Activated naive CD8-positive, alpha-beta T cell treated with anti-CD3 and anti-CD28 coated beads, Interleukin-2, amount 50 U/mL, for 16 hours (primary cell): ENCODE measurements at regions not wholly inside any gene's neighbourhood (a gene's known extent, or its start where the extent isn't known, plus 50 kb on each side); places are given as distances from the start of the nearest gene placed in this dataset.

Experiments
- DNase-seq: peaks from one replicate; pipeline ENCODE4 v3.0.0-alpha.2; 2020; ENCODE audit warnings: low read depth, low spot score

GRCh38 chr20:60888771-60889170 lies 363.3 kb upstream of the CDH4 start:
- no peak for DNase-seq

GRCh38 chr20:60892095-60892813 lies 359.8 kb upstream of the CDH4 start:
- no peak for DNase-seq

- DNase-seq: no peak
These were observed 358.0 kb upstream of the CDH4 start for GRCh38 chr20:60894091-60894490.

GRCh38 chr20:60895363-60896079 lies 356.5 kb upstream of the CDH4 start:
- no peak for DNase-seq

- no peak for DNase-seq
These were observed 354.1 kb upstream of the CDH4 start for GRCh38 chr20:60897976-60898375.

- no peak for DNase-seq
These were observed 352.7 kb upstream of the CDH4 start for GRCh38 chr20:60899320-60899719.

GRCh38 chr20:60900618-60901017 lies 351.4 kb upstream of the CDH4 start:
- DNase-seq: no peak

- no peak for DNase-seq
These were observed 350.2 kb upstream of the CDH4 start for GRCh38 chr20:60901831-60902230.

GRCh38 chr20:60903325-60903971 lies 348.6 kb upstream of the CDH4 start:
- DNase-seq: no peak

- no peak for DNase-seq
These were observed 347.3 kb upstream of the CDH4 start for GRCh38 chr20:60904730-60905129.

- DNase-seq: no peak
These were observed 346.1 kb upstream of the CDH4 start for GRCh38 chr20:60905919-60906318.

- no peak for DNase-seq
These were observed 345.5 kb upstream of the CDH4 start for GRCh38 chr20:60906555-60906954.

GRCh38 chr20:60913298-60913697 lies 338.8 kb upstream of the CDH4 start:
- DNase-seq: no peak

- DNase-seq: no peak
These were observed 330.9 kb upstream of the CDH4 start for GRCh38 chr20:60921022-60921622.

- no peak for DNase-seq
These were observed 325.2 kb upstream of the CDH4 start for GRCh38 chr20:60926831-60927230.

- no peak for DNase-seq
These were observed 323.7 kb upstream of the CDH4 start for GRCh38 chr20:60928341-60928740.

GRCh38 chr20:60930023-60930790 lies 321.9 kb upstream of the CDH4 start:
- no peak for DNase-seq

GRCh38 chr20:60931696-60932095 lies 320.4 kb upstream of the CDH4 start:
- no peak for DNase-seq

GRCh38 chr20:60934724-60935123 lies 317.3 kb upstream of the CDH4 start:
- no peak for DNase-seq

GRCh38 chr20:60935971-60936370 lies 316.1 kb upstream of the CDH4 start:
- no peak for DNase-seq

GRCh38 chr20:60937585-60937984 lies 314.5 kb upstream of the CDH4 start:
- no peak for DNase-seq

- DNase-seq: no peak
These were observed 310.7 kb upstream of the CDH4 start for GRCh38 chr20:60941379-60941778.
